Stimulated activated CD4-positive, alpha-beta T cell treated with anti-CD3 and anti-CD28 coated beads, TNF-alpha, amount 100 ng/mL, for 1 hour (primary cell): ENCODE measurements at regions not wholly inside any gene's neighbourhood (a gene's known extent, or its start where the extent isn't known, plus 50 kb on each side); places are given as distances from the start of the nearest gene placed in this dataset.

Experiments
- DNase-seq, 3 donors: peaks; one replicate each; pipeline ENCODE4 v3.0.0-alpha.2; 2020; ENCODE audit warnings: low read depth in 3 of 3, low spot score in 1 of 3

DNA sequence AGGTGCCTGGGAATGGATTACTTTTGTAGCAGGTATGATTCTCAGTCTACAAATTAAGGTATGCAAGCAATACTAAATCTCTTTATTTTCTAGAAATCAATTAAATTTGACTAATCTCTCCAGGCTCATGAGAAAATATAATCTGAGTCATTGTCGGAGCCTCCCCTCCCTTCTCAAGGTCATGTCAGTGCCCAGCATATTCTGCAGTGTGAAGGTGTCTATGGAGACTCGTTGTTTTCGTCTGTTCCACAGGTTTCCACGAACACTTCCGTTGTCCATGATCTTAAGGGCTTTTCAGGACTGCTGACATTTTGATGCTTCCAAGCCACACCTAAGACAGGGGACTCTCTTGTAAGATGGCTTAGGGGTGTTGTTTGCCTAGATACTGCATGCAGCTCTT lies 56.6 kb upstream of the SCOC start:
- DNase-seq = no peak

DNA sequence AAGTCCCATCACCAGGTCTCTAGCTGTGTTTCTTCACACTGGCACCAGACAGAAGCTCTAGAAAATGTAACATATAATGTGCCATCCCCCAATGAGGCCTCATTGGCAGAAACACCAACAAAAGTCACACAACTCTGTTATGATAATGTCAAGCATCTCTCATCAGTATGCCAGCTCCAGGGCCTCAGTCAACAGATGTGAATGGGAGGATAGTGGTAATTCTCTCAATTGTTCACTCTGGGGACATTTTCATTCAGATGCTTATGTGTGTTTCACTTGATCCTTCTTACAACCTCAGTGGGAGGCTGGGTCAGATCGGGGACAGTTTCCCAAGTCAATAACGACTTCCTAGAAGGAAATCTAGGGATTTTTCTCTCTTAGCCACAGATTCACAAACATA lies 57.5 kb upstream of the SCOC start:
- DNase-seq = no peak

DNA sequence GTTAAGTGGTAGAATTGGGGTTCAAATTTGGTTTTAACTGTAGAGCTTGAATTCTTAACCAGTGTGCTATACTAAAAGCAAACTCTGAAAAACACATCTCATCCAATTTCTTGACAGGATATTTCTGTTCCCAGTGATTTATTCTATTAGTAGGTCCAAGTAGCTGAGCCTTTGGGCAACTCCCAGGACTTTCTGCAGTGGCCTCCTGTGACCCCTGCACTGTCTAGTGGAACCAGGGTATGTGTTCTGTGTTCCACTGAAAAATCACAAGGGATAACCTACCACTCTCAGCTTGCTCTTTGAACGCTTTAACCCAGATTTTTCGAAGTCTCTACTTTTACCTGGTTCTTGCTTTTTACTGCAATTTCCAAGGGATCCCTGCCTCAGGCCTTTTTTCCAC lies 58.0 kb upstream of the SCOC start:
- no peak for DNase-seq

DNA sequence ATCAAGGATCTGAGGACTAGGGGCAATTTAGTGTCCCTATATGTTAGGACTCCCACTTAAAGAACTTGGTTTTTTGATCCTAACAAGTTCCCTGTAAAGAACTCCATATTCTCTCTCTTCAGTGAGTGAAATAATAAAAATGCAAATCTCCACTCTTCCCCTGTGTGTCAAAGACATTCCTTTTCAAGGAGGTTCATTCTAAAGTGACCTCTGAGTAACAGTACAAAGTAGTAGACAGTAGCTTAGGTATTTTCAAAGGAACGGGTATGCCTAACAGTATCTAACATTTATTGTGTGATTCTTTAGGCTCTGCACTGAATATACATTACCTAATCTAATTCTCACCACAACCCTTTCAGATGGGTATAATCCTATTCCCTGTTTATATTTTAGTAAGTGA lies 58.4 kb upstream of the SCOC start:
- no peak for DNase-seq

DNA sequence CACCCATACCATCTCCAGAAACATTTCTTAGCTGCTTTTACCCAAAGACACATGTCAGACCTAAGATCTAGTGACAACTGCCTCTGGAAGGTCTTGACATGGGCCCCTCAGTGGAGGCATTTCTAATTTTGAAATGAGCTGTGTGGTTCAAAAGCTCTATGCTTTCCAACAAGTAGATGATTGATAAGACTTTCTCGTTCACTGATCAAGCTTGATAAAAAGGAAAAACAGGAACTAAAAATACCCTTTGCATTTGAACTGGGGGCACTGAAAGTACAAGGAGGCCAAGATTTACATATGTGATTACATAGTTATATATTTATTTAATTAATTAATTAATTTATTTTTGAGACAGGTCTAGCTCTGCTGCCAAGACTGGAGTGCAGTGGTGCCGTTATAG lies 61.3 kb upstream of the SCOC start:
- no peak for DNase-seq

DNA sequence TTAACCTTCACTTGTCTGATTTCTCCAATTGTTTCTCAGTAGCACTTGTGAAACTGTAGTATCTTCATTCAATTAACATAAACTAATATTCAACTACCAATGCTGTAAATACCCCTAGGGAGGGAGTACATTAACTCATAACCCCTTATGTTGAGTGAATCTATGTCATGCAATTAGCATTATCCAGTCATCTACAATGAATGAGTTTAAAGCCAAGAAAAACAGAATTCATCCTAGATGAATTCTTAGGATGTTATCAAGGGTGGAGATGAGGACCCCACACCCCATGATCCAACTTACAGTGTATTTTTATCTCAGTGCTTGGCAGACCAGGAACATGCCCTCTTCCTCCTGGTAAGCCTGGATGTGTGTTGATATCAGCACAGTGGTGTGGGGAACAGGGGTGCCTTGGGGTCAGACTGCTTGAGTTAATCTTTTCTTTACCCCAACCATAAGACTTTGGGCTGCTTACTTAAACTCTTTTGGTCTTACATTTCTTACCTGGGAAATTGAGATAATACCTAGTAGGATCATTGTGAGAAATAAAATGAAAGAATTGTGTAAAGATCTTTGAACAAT lies 62.1 kb upstream of the SCOC start:
- DNase-seq = no peak

DNA sequence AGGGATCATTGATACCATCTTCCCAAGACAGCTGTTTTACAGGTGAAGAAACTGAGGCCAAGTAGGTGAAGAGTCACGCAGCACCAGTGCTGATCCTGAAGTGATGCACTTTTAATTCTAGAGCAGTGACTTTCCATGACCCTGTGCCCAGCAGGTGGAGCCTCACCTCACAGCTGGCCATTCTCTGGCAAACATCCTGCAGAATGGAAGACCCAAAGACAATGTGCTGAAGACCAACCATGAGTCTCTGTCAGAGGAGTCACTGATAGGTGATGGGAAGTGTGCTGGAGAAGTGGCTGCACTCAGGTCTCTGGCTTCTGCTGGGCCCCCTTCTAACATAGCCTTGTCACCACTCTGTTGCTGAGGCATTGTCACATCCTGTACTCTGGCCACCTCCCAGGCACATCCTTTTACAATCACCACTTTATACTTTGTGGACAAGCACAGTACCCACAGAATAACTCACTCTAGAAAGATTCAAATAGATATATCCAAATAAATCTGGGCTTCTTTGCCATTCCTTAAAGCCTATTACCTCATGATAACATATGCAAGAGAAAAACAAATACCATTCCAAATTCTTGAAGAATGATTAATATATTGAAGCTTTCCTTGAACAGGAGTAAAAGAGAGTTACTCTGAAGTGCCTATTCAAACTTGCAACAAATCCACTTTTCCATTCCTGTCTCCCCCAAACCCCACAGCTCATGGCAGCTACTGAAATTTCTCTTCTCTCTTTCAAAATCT lies 64.1 kb upstream of the SCOC start:
- DNase-seq = no peak

DNA sequence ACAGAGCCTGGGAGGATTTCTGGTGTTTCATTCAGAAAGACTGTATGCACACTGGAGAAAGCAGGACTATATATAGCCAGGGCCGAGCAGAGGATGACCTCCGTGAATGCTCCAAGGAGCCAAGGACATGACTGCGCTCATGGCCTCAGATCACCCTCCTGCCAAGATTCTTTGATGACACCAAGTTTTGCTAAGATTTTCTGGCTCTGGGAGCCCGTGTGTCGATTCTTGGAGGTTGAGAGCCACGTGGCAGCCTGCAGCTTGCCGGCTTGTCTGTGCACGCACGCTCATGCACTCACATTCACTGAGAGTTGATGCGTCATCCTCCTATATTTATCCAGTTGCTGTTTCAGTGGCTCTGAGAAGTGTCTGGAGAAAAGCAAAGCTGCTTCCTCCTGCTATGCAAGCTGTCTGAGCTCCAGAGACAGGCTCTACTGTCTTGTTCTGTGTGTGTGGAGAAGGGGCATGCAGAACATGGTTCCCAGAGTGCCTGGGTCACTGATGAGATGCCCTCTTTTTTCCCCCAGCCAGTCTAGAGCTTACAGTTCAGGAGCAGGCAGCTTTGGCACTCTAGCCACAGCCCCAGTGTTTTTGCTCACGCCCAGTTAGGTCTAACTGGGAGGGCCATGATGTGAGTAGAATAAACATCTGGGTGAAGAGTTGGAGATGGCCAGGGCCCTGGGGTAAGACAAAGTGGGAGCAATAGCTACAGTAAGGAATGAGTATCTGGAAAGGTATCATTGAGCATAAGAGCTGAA lies 64.9 kb upstream of the SCOC start:
- no peak for DNase-seq

DNA sequence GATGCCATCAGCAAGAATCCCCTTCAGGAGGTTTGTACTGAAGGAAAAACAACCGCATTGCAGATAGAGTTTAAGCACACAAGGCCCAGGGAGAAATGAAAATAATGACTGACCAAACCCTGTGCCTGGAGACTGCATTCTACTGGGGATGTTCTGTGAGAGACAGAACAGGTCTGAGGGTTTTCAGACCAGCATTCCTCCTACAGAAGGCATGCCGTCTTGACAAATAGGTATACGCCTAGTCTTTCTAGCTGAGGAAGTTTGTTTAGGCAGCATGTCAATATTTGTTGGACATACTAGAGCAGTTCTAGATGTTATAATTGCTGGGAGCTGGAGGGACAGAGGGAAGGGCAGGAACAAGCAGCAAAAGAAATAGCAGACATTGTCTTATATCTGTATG lies 68.4 kb upstream of the SCOC start:
- no peak for DNase-seq

DNA sequence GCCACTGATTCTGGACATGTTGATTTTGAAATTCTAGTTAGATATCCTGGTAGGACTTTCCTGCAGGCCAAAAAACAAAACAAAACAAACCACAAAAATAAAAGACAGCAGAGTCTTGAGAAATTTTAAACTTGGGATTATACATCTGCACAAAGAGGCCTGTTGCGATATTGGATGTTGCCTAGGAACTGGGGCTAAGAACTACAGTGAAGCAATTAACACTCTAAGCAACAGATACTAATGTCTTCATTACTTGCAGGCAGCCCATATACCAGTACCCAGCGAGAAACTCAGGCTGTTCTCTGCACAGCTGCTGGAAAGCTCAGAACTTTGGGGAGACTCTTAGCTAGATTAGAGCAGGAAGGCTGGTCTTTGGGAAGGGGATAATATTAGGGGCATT lies 69.1 kb upstream of the SCOC start:
- DNase-seq = no peak

DNA sequence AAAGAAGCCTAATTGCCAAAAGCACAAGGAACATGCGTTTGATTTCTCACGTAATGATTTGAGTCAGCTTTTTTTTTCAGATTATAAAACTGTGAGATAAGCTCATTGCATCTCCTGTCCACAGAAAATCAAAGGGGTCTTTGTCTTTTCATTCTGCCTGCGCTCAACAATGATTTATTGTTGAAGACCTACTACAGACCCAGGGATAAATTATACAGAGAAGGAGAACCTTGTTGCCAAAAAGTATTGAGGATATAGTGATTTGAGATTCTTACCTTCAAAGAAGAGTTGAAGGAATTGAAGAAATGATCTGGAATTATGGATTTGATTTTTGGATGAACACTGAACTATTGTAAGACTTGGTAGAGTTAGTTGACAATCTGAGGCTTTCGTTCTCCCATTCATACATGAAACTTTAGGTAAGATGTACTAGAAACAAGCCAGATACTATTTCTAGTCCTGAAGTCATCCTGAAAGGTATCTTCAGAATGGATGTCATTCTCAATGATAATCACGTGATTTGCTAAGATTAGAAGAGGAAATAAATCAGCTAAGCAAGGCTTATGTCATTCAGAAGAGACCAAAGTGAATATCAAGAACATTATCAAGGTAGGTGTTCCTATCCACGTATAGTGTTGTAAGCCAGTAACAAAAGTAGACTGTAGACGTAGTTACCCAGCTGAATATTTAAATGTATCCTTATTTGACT lies 71.1 kb upstream of the SCOC start:
- no peak for DNase-seq

DNA sequence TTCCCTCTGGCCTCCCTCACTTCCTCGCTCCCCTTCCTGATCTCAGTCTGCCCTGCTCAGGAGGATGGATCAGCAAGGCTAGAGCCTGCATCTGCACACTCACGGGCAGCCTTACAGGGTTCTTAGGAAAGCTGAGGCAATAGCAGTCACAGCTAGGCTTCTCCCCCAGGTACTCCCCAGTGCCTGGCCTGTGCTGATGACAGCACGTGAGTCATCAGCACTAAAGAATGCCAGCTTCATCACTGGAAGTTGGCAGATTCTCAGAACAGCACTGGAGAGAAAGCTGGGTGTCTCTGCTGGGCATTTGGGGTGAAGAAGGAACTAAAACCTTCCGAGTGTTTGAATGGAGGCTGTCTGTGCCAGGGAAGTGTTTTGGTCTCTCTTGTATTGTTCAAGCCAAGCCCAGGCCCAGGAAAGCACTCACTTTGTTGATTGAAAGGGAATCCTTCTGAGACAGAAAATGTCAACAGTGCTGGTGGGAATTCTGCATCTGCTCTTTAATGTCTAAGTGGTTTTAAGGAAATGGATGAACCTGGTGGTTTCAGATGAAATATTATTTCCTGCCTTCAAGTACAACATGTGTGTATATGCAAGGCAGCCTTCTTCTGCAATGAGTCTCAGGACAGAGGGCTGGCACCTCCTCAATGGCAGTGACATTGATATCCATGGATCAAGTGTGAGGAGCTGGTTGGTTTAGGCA lies 73.0 kb upstream of the SCOC start:
- no peak for DNase-seq

DNA sequence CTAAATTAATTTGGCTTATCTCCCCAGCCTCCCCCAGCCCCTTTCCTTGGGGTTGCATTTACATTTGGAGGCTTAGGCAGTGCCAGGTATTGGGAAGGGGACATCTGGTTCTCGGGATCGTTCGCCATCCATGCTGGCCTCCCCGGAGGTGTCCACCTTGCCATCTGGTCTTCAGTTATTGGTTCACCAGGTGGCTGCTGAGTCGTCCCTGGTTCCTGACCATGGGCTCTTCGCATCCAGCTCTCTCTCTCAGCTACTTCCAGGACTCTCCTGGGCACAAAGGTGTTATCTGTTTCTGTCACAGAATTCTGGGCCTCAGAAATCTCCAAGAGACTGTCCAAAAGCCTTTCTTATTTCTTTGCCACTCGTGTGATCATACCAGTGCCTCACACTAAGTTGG lies 75.4 kb upstream of the SCOC start:
- DNase-seq = no peak

DNA sequence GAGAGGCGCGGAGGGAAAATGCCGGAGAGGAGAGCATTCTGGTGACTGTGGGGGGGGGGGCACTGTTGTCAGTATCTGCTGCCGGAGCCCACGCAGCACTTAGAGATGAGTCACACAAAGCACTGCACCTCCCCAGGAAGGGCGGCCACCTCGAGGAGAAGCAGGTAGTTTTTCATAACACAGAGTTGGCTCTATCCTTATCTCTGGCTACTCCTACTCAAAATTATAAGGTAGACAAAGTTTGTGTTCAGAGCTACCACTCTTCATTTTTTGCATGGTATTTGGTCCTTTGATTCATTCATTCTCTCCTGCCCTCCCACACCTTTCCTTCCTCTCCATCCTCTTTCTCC lies 76.2 kb upstream of the SCOC start:
- DNase-seq = no peak

DNA sequence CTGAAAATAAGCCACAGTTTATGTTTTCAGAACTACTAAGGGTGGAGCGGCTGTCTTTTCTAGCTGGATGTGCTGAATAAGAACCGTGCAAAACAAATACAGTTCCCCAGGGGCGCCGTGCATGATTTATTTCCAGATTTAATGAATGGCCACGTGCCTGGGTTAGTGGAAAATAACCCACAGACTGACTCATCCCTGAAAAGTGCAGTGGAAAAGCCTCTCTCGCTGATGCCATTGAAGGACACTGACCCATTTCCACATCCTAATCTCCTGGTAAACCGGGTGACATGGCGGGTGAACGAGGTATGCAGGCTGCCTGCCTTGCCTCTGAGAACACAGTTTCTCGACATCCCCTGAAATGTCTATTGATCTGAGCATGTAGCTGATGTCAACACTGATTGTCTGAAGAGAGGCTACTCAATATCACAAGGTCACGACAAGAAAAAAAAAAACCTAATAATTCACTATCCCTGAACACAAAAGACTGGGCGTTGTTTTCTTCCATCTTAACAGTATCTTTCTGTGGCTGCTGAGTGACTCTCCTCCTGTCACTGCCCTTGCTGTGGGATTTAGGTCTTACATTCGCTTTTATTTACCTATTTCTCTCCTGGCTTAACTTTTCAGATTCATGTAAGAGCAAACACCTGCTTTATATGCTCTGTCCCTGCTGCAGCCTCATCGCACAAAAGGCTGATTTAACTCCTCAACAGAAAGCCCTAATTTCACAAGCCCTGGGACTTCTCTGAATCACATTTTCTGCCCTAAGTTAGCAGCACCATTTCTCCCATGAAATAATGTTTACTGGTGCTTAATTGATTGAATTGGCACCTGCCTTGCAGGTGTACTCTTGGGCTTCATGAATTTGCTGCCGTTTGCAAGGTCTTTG lies 76.9 kb upstream of the SCOC start:
- DNase-seq = no peak

DNA sequence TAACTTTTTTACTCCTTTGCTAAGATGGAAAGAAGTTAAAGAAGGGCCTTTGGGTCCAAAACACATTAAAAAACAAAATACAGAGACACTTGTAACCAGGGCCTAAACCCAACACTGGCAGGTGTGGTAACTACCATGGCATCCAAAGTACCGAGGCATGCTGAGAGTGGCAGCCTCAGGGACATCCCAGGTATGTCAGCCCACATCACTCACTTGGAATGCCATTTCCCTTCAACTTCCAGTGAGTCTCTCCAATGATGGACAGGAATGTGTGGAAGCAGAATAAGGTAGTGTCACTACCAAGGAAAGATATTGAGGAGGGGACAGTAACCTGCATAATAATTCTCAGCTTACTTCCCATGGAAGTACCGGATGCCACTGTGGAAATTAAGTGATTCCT lies 79.5 kb upstream of the SCOC start:
- no peak for DNase-seq

DNA sequence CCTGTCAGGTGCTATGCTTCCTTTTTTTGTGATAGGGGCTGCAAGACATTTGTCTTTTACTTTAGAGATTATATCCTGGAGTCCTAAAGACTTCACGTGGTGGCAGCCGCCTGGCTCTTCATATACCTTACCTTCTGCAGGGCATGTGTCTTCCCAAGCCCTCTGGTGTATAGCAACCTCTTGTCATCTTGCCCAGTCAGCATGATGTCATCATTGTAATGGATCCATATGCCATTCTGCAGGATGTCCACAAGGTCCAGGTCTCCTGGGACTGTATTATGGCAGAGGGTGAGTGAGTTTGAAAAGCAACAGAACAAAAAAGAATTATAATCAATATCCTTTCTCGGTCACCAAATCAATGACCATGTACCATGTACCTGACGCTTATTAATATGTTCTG lies 82.2 kb upstream of the SCOC start:
- no peak for DNase-seq

DNA sequence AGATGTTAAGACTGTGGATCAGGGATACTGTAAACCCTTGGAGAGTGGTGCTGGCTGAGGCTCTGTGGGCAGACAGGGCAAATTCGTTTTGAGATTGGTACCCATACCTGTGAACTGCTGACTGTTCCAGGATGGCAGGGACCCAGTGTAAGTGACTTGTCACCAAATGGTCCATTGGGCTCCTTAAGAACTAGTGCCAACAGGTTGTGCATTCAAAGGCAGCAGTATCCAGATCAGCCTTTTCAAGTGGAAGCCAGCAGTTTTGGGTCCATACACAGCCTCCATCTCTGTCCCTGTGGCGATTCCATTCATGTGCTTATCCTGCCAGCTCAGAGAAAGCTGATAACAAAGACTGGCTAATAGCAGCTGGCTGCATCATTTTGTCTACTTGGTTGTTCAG lies 84.0 kb upstream of the SCOC start:
- no peak for DNase-seq

DNA sequence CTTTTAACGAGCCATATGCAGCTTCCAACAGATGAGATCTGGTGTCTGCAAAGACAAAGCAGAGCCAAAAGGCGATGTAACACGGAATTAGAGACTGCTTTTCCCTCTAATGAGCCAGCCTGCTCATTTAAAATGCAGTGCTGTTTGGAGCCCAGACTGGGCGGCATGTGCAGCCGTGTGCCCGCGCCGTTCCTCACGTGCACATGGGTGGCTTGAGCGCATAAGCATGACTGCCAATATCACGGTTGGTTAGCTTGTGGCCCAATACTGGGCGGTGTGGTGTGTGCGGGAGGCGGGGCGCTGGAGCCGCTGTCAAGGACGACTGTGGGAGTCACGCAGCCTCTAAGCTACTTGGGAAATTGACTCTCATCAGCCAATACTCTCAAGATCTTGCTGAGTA lies 87.0 kb upstream of the SCOC start:
- no peak for DNase-seq

DNA sequence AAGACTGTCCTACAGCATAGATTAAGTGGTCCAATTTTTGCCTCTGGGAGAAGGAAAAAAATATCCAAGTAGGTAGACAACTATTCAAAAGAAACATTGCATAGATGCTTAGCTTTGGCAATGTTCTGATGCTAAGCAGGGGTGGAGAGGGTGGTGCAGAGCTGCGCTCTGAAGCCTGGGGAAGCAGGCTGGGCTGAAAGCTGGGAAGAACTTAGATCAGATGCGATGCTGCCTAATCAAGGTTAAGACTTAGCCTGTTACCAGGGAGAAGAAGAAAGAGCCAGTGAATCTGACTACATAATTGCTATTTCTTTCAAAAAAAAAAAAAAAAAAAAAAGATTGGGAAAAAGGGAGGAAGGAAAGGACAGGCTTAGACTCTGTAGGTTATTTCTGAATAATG lies 89.0 kb upstream of the SCOC start:
- no peak for DNase-seq
